Tibial nerve (tissue), 4 donors: ENCODE measurements at regions not wholly inside any gene's neighbourhood (a gene's known extent, or its start where the extent isn't known, plus 50 kb on each side); places are given as distances from the start of the nearest gene placed in this dataset.

Experiments
- DNase-seq, 2 donors: peaks; one replicate each; pipeline ENCODE4 v3.0.0-alpha.2; 2019; ENCODE audit warnings: low spot score in 2 of 2
- H3K27ac ChIP-seq, 4 donors: fragments of 200-600 bp; sonication (generic) in 3 of 4; one replicate each; pipeline ENCODE4 v1.5.1; 2017 to 2019; ENCODE audit warnings: mild to moderate bottlenecking in 1 of 4
- H3K27me3 ChIP-seq, 2 donors: fragments of 200-600 bp; sonication (generic) in 1 of 2; one replicate each; pipeline versions ENCODE4 v1.5.1 to v1.6.0; 2017 to 2019
- H3K36me3 ChIP-seq, 3 donors: fragments of 200-600 bp; sonication (generic); one replicate each; pipeline ENCODE4 v1.5.1; 2018 to 2019
- H3K4me1 ChIP-seq, 4 donors: fragments of 200-600 bp; sonication (generic) in 3 of 4; one replicate each; pipeline ENCODE4 v1.5.1; 2017 to 2019
- H3K4me3 ChIP-seq, 4 donors: fragments of 200-600 bp; sonication (generic) in 3 of 4; one replicate each; pipeline ENCODE4 v1.5.1; 2017 to 2019; ENCODE audit warnings: mild to moderate bottlenecking in 1 of 4, moderate library complexity in 1 of 4
- H3K9me3 ChIP-seq, 4 donors: fragments of 200-600 bp; sonication (generic) in 3 of 4; one replicate each; pipeline ENCODE4 v1.5.1; 2017 to 2019
- EP300 ChIP-seq, 2 donors: sonication (generic); formaldehyde crosslinking; IDR thresholded peaks; one replicate each; pipeline ENCODE4 v1.6.1; 2017; ENCODE audit warnings: antibody characterized with exemption in 2 of 2, mild to moderate bottlenecking in 1 of 2
- POLR2A ChIP-seq, 2 donors: fragments of 450-650 bp; IDR thresholded peaks; one replicate each; pipeline ENCODE4 v1.6.1; 2017; ENCODE audit warnings: antibody characterized with exemption in 2 of 2, mild to moderate bottlenecking in 2 of 2, moderate library complexity in 2 of 2
- WGBS, 2 donors: methylation state at CpG; one replicate each; pipeline ENCODE4 v1.1.5; 2018; 5-methylcytosine and 5-hydroxymethylcytosine counted together
- TF ChIP-seq, protein P1 (sequence below), 5 experiments: fragments of 200-600 bp in 3 of 5; fragments of 450-650 bp in 2 of 5; sonication (generic) in 3 of 5; IDR thresholded peaks; one replicate each; pipeline ENCODE4 v1.5.1; 2016 to 2019; ENCODE audit warnings: antibody characterized with exemption in 5 of 5, mild to moderate bottlenecking in 3 of 5, moderate library complexity in 2 of 5

DNA sequence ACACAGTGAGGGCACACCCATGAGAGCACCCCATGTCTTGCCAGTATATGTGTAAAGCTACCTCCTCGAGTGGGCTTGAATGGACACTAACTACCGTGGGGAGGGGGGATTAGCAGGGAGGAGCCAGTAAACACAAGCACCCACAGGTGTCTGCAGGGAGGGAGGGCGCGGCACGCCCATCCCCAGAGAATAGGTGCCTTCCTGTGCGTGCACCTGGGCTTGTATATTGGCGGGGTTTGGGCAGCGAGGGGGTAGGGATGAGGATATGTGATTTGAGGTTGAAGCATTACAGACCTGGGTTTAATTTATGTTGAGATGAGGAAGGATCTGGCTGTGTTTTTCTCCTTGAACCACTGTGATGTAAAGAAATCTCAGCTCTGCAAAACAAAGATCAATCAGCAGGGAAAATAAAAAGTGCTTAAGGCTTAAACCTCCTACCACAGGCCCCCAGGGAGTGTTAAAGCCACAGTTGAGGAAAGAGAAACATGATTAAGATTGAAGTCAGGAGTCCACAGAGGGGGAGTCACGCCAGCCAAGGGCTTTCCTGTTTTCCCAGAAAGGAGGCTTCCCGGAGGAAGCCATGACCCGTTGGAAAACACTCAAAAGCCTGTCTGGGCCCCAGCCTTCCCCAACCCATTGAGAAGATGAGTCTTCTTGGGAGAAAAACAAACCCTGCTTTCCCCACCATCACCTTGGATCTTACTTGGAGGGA lies 80.0 kb downstream of the CAMK2N1 start:
- TF ChIP-seq POLR2A (IDR thresholded peaks at IDR 0.05) (no peak), EP300 (IDR thresholded peaks at IDR 0.05) (no peak)
- TF ChIP-seq, protein P1, sequence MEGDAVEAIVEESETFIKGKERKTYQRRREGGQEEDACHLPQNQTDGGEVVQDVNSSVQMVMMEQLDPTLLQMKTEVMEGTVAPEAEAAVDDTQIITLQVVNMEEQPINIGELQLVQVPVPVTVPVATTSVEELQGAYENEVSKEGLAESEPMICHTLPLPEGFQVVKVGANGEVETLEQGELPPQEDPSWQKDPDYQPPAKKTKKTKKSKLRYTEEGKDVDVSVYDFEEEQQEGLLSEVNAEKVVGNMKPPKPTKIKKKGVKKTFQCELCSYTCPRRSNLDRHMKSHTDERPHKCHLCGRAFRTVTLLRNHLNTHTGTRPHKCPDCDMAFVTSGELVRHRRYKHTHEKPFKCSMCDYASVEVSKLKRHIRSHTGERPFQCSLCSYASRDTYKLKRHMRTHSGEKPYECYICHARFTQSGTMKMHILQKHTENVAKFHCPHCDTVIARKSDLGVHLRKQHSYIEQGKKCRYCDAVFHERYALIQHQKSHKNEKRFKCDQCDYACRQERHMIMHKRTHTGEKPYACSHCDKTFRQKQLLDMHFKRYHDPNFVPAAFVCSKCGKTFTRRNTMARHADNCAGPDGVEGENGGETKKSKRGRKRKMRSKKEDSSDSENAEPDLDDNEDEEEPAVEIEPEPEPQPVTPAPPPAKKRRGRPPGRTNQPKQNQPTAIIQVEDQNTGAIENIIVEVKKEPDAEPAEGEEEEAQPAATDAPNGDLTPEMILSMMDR (IDR thresholded peaks at IDR 0.05), result no peak
- no peak overlapping the region for H3K27ac ChIP-seq
- peaks cover 0 to 20% of the 10 kb centered on the region in 2 donors for H3K27me3 ChIP-seq
- no peaks in the 10 kb centered on the region for H3K36me3 ChIP-seq
- no peak overlapping the region for H3K4me3 ChIP-seq
- no peak for DNase-seq
- no peaks in the 10 kb centered on the region for H3K9me3 ChIP-seq
- 22 to 24% methylated on average over 11 of the region's 11 CpGs for WGBS, 2 donors
- no peaks in the 10 kb centered on the region for H3K4me1 ChIP-seq

DNA sequence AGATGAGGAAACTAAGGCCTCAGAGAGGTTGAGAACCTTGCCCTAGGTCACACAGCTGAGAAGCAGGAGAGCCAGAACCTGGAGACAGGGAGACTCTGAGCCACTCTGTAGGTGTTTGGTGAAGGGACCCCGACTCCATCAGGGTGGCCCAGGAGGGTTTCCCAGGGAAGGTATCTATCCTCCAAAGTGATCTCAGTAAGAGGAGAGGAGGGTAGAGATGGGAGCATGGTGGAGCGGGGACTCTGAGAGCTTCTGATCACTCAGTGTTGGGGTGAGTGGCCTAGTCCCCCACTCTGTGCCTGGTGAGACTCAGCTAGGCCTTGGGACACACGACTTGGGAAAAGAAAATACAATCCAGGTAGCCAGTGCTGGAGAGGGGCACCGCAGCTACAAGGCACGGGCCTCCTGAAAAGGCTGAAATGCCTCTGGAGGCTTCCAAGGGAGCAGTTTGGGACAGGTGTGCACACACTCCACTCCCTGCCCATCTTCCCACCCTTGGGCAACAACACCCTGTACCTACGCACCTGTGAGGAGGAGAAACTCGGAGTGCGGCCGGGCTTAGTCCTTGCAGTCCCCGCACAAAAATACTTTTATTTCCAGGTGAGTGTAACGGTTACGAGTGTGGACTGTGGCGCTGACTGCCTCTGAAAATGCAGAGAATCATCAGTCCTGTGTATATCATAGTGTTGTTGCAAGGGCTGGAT lies 80.8 kb downstream of the CAMK2N1 start:
- WGBS, 2 donors, result 71 to 83% methylated on average over 13 of the region's 13 CpGs
- H3K27me3 ChIP-seq, result peaks cover 0 to 24% of the 10 kb centered on the region in 2 donors
- no peak overlapping the region for H3K4me3 ChIP-seq
- no peak overlapping the region for H3K27ac ChIP-seq
- no peaks in the 10 kb centered on the region for H3K36me3 ChIP-seq
- TF ChIP-seq, protein P1 (IDR thresholded peaks at IDR 0.05), result no peak
- no peak for TF ChIP-seq POLR2A (IDR thresholded peaks at IDR 0.05)
- TF ChIP-seq EP300 (IDR thresholded peaks at IDR 0.05), result no peak
- H3K9me3 ChIP-seq, result no peaks in the 10 kb centered on the region
- no peak for DNase-seq
- H3K4me1 ChIP-seq, result peaks cover 0 to 6% (median 0%) of the 10 kb centered on the region in 4 donors
